Pancreas (tissue), 10 donors: ENCODE measurements at regions not wholly inside any gene's neighbourhood (a gene's known extent, or its start where the extent isn't known, plus 50 kb on each side); places are given as distances from the start of the nearest gene placed in this dataset.

Experiments used
- ATAC-seq, 4 donors: fragments of 200-7000 bp; cut with Tn5 transposase; one replicate each; pipeline versions ENCODE4 v1.8.0 to v1.9.1; 2020; ENCODE audit warnings: mild to moderate bottlenecking in 4 of 4, moderate library complexity in 4 of 4
- DNase-seq, 6 donors: peaks; one replicate each; pipeline ENCODE4 v3.0.0-alpha.2; 2020
- FAIRE-seq: peaks from 2 replicates; lab custom pipeline; 2012; peaks lifted over from hg19 to GRCh38; lab: Jason Lieb, UNC
- H3K27ac ChIP-seq, 4 donors: fragments of 200-600 bp; sonication (generic); 1 replicate in 3 of 4; 2 replicates in 1 of 4; pipeline versions ENCODE4 v1.5.0 to v1.8.0; 2020
- H3K27me3 ChIP-seq, 4 donors: fragments of 200-600 bp; one replicate each; pipeline ENCODE4 v1.8.0; 2021
- H3K36me3 ChIP-seq, 3 donors: fragments of 200-600 bp; sonication (generic) in 1 of 3; one replicate each; pipeline versions ENCODE4 v1.5.0 to v1.8.0; 2020 to 2021
- H3K4me1 ChIP-seq, 3 donors: fragments of 200-600 bp; one replicate each; pipeline ENCODE4 v1.8.0; 2021
- H3K4me3 ChIP-seq, 4 donors: fragments of 200-600 bp; sonication (generic) in 2 of 4; one replicate each; pipeline versions ENCODE4 v1.5.0 to v1.8.0; 2020 to 2021
- H3K9me3 ChIP-seq, 4 donors: fragments of 200-600 bp; one replicate each; pipeline ENCODE4 v1.8.0; 2021
- WGBS, 2 donors: extraction: QIAGEN DNeasy Blood & Tissue Kit; methylation state at CpG; one replicate each; pipeline ENCODE4 v1.1.7; 2013; 5-methylcytosine and 5-hydroxymethylcytosine counted together
- intact Hi-C, 3 donors: fragments of 100-400 bp; cut with DNase I; formaldehyde crosslinking; loops; one replicate each; pipeline versions ENCODE4 v1.11.1 to v1.14.2; 2022
- TF ChIP-seq, protein P1 (sequence below), 4 donors: fragments of 200-600 bp; sonication (generic) in 3 of 4; IDR thresholded peaks; one replicate each; pipeline versions ENCODE4 v1.5.0 to v1.8.0; 2021; ENCODE audit warnings: antibody characterized with exemption in 4 of 4
- donor health status: healthy with polysubstance abuse.
- donor health status: DM: no; HTN: no; CAD: no; lungs with moderate emphysema.
- donor health status: DM: no; HTN: no; CAD: no.
- donor health status: control.
- donor health status: control.
- donor health status: Bipolar disorder and iron deficiency.
- donor health status: DM: yes; HTN: yes; CAD: no.
- donor health status: DM: no; HTN: no; CAD: no.
- donor health status: DM: no; HTN: no; CAD: no.
- donor health status: DM: yes; HTN: yes; CAD: no.

DNA sequence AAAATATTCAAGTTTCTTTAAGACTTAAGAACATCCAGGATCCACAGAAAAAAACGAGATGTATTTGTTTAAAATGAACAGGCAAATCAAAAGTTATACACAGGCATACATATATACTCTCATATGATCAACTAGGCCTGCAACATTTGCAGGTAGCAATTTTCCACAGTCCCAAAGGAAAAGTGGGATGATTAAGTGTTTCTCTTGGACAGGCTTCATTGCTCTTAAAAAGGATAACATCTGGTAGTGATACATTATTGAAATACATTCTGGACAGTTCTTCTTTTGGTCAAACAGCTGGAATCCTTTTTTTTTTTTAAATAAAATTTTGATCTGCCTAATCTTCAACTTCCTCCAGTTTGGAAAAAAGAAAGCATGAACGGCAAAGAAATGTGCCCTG is 114.8 kb upstream of the TDRD3 start:
- Histone ChIP-seq H3K36me3 (no peaks in the 10 kb centered on the region), H3K27ac (no peak overlapping the region), H3K4me3 (no peak overlapping the region), H3K9me3 (no peaks in the 10 kb centered on the region), H3K27me3 (no peaks in the 10 kb centered on the region), H3K4me1 (peaks cover 0 to 3% (median 0%) of the 10 kb centered on the region in 3 donors)
- WGBS, 2 donors, result 28 to 36% methylated on average over 2 of the region's 2 CpGs
- DNase-seq (no peak), FAIRE-seq (no peak), ATAC-seq (no peak)
- TF ChIP-seq, protein P1, sequence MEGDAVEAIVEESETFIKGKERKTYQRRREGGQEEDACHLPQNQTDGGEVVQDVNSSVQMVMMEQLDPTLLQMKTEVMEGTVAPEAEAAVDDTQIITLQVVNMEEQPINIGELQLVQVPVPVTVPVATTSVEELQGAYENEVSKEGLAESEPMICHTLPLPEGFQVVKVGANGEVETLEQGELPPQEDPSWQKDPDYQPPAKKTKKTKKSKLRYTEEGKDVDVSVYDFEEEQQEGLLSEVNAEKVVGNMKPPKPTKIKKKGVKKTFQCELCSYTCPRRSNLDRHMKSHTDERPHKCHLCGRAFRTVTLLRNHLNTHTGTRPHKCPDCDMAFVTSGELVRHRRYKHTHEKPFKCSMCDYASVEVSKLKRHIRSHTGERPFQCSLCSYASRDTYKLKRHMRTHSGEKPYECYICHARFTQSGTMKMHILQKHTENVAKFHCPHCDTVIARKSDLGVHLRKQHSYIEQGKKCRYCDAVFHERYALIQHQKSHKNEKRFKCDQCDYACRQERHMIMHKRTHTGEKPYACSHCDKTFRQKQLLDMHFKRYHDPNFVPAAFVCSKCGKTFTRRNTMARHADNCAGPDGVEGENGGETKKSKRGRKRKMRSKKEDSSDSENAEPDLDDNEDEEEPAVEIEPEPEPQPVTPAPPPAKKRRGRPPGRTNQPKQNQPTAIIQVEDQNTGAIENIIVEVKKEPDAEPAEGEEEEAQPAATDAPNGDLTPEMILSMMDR (IDR thresholded peaks at IDR 0.05), result no peak
- intact Hi-C loops, result no loop called here

DNA sequence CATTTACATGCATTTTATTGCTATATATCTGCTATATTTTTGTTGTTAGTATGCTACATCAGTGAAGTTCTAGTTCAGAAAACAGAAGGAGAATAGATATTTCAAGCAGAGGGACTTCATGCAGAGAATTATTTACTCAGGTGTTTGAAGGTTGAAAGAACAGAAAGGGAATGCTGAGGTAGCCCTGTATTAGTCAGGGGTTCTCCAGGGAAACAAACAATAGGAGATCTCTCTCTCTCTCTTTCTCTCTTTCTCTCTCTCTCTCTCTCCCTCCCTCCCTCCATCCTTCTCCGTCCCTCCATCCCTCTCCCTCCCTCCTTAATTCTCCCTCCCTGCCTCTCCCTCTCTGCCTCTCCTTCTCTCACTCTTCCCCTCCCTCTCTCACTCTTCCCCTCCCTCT is 114.3 kb upstream of the TDRD3 start:
- intact Hi-C loops, result no loop called here
- Histone ChIP-seq H3K27me3 (no peaks in the 10 kb centered on the region), H3K4me3 (no peak overlapping the region), H3K27ac (no peak overlapping the region), H3K4me1 (peaks cover 0 to 3% (median 0%) of the 10 kb centered on the region in 3 donors), H3K9me3 (no peaks in the 10 kb centered on the region), H3K36me3 (no peaks in the 10 kb centered on the region)
- DNase-seq (no peak), FAIRE-seq (no peak), ATAC-seq (peak in 3 of 4 donors; percentile 39 to 67 (median 49))
- 40 to 71% methylated on average over 1 of the region's 1 CpG for WGBS, 2 donors
- TF ChIP-seq, protein P1 (IDR thresholded peaks at IDR 0.05), result no peak

DNA sequence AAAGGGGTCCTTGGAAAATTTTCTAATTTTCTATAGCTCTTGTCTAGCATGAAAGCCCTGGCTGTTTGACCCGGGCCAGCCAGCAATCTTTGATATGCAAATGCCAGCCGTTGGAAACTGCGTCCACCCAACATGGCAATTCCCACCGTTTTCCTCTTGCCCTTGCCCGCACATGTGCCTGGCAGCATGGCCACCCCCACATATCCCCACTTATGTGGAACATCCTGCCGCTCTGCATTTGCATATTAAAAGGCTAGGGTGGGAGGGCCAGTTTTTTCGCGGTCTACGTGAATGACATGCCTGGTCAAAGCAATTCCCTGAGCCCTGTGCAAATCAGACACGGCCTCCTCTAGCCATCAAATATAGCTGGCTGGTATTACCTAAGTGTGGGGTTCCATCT is 110.3 kb upstream of the TDRD3 start:
- H3K4me1 ChIP-seq, result peaks cover 0 to 3% (median 0%) of the 10 kb centered on the region in 3 donors
- no peak overlapping the region for H3K27ac ChIP-seq
- FAIRE-seq (no peak), ATAC-seq (no peak), DNase-seq (peak in 1 of 6 donors; percentile 22)
- no peaks in the 10 kb centered on the region for H3K27me3 ChIP-seq
- no peaks in the 10 kb centered on the region for H3K9me3 ChIP-seq
- no peak overlapping the region for H3K4me3 ChIP-seq
- TF ChIP-seq, protein P1 (IDR thresholded peaks at IDR 0.05), result no peak
- H3K36me3 ChIP-seq, result no peaks in the 10 kb centered on the region
- intact Hi-C loops, result no loop called here
- 92 to 95% methylated on average over 10 of the region's 10 CpGs for WGBS, 2 donors

DNA sequence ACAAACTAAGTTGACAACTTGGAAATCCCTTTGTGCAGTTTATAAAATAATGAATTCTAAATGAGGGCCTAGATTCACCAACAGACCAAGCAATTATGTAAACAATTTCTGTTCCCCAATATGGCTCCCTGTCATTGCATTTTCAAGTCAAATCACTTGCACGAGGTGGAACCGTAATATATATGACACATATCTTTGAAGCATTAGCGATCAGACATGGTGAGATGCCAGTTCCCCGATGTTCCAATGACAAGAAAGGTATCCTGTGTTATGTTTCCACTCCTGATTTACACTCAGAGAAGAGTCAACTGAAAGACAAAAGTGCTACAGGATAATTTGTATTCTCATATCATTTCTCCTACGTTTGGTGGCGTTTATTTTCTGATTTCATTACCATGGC is 108.5 kb upstream of the TDRD3 start:
- TF ChIP-seq, protein P1 (IDR thresholded peaks at IDR 0.05), result no peak
- Histone ChIP-seq H3K4me3 (no peak overlapping the region), H3K27me3 (no peaks in the 10 kb centered on the region), H3K27ac (no peak overlapping the region), H3K4me1 (no peaks in the 10 kb centered on the region), H3K36me3 (no peaks in the 10 kb centered on the region), H3K9me3 (no peaks in the 10 kb centered on the region)
- WGBS, 2 donors, result 78 to 81% methylated on average over 6 of the region's 6 CpGs
- FAIRE-seq, result no peak
- no peak for DNase-seq
- intact Hi-C loops, result no loop called here
- ATAC-seq, result no peak

DNA sequence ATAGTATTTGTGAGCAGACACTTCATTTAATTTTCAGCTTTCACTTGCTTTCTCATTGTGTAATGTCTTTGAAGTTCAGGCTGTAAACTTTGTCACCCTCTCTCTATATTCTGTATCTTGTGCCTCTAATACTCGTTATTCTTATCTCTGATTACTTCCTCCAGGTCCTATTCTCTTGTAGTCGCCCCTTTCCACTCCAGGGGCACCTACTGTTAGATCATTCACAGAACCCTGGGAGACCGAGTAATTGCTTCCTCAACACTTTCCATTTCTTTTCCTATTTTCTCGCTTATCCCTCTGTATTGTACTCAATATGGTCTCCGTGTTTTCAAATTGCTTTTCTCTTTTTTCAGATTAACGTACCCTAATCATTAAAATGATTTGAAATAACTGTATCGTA is 93.9 kb upstream of the TDRD3 start:
- no peaks in the 10 kb centered on the region for H3K9me3 ChIP-seq
- 79% methylated on average over 7 of the region's 7 CpGs for WGBS, 2 donors
- FAIRE-seq, result no peak
- no peaks in the 10 kb centered on the region for H3K4me1 ChIP-seq
- intact Hi-C loops, result no loop called here
- no peak for ATAC-seq
- H3K27me3 ChIP-seq, result no peaks in the 10 kb centered on the region
- no peaks in the 10 kb centered on the region for H3K36me3 ChIP-seq
- no peak overlapping the region for H3K27ac ChIP-seq
- TF ChIP-seq, protein P1 (IDR thresholded peaks at IDR 0.05), result no peak
- DNase-seq, result no peak
- no peak overlapping the region for H3K4me3 ChIP-seq
